Fibroblast of villous mesenchyme (primary cell): ENCODE measurements at regions not wholly inside any gene's neighbourhood (a gene's known extent, or its start where the extent isn't known, plus 50 kb on each side); places are given as distances from the start of the nearest gene placed in this dataset.

ENCODE experiments used
- DNase-seq: peaks from one replicate; pipeline ENCODE4 v3.0.0-alpha.2; 2010; ENCODE audit warnings: low read depth
- H3K4me3 ChIP-seq: 2 replicates; pipeline ENCODE4 v1.5.1; 2011; ENCODE audit warnings: low read depth, mild to moderate bottlenecking, low read length
- TF ChIP-seq, protein P1 (sequence below): IDR thresholded peaks from 2 replicates; pipeline ENCODE4 v1.5.1; 2012; ENCODE audit warnings: low read depth, mild to moderate bottlenecking, low read length; ENCODE audit not compliant: insufficient read depth

DNA sequence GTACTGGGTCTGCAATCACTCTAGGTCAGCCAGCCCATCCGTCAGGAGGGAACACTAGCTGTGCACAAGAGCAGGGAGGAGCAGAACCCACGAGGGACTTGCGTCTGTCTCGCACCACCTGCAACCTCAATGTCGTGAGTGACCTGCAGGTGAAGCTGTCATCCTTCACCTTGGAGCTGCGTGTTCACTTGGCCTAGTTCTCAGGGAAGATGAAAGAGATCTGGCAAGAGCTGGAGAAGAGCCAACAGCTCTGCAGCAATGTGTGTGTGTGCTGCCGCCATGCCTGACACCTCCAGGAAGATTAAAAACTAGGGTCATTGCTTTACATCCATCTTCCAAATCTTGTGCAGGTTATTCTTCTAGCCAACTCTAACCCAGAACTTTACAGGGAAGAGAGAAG is 117.6 kb upstream of the MRI1 start:
- DNase-seq, result no peak
- TF ChIP-seq, protein P1, sequence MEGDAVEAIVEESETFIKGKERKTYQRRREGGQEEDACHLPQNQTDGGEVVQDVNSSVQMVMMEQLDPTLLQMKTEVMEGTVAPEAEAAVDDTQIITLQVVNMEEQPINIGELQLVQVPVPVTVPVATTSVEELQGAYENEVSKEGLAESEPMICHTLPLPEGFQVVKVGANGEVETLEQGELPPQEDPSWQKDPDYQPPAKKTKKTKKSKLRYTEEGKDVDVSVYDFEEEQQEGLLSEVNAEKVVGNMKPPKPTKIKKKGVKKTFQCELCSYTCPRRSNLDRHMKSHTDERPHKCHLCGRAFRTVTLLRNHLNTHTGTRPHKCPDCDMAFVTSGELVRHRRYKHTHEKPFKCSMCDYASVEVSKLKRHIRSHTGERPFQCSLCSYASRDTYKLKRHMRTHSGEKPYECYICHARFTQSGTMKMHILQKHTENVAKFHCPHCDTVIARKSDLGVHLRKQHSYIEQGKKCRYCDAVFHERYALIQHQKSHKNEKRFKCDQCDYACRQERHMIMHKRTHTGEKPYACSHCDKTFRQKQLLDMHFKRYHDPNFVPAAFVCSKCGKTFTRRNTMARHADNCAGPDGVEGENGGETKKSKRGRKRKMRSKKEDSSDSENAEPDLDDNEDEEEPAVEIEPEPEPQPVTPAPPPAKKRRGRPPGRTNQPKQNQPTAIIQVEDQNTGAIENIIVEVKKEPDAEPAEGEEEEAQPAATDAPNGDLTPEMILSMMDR, result no peak
- no peak overlapping the region for H3K4me3 ChIP-seq

- H3K4me3 ChIP-seq, result no peak overlapping the region
- TF ChIP-seq, protein P1, result no peak
- DNase-seq, result no peak
These were observed 119.7 kb upstream of the MRI1 start for GRCh38 chr19:13644645-13645044.

DNA sequence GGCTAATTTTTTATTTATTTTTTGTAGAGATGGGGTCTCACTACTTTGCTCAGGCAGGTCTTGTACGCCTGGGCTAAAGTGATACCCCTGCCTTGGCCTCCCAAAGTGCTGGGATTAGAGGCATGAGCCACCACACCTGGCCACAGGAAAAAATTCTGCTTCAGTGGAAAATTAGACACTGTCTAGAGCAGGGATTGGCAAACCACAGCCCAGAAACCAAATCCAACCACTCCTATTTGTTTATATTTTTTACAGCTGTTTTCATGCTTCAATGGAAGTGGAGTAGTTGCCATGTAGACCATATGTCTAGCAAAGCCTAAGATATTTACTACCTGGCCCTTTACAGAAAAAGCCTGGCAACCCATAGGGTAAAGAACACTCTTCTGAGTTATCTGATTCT is 123.7 kb upstream of the MRI1 start:
- DNase-seq, result no peak
- TF ChIP-seq, protein P1, result no peak
- no peak overlapping the region for H3K4me3 ChIP-seq

DNA sequence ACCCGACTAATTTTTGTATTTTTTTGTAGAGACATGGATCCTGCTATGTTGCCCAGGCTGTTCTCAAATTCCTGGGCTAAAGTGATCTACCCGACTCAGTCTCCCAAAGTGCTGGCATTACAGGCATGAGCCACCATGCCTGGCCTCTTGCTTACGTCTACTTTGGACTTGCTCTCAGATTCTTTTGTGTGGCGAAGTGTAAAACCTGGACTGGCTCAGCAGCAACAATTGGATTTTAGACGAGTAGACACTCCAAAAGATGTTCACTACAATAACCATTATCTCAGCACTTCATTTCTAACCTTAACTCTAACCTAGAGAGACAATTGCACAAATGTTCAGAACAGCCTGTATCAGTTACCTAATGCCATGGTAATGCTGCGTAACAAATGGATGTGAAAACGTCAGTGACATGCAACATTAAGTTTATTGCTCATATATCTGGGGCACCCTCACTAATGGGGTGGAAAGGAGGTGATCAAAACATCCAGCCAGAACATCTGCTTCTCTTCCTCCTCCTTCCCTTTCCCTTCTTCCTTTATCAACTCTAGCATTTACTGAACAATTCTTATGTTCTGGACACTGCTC is 124.9 kb upstream of the MRI1 start:
- DNase-seq, result no peak
- TF ChIP-seq, protein P1, result no peak
- H3K4me3 ChIP-seq, result no peak overlapping the region

DNA sequence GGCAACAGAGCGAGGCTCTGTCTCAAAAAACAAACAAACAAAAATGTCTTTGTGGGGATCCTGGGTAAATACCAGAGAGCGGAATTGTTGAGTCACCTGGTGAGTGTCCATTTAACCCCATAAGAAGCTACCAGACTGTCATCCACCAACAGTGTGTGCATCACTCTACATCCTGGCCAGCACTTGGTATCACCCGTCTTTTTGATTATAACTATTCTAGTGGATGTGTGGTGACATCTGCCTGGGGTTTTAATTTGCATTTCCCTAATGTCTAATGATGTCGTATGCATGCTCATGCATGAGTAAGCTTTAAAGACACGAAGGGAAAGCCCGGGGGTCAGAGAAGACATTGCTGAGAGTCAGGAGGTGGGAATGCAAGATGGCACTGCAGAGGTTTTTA is 126.7 kb upstream of the MRI1 start:
- DNase-seq, result no peak
- H3K4me3 ChIP-seq, result no peak overlapping the region
- TF ChIP-seq, protein P1, result no peak

GRCh38 chr19:13634658-13635057 is 128.4 kb upstream of the CACNA1A start:
- no peak overlapping the region for H3K4me3 ChIP-seq
- no peak for DNase-seq
- TF ChIP-seq, protein P1, result no peak

DNA sequence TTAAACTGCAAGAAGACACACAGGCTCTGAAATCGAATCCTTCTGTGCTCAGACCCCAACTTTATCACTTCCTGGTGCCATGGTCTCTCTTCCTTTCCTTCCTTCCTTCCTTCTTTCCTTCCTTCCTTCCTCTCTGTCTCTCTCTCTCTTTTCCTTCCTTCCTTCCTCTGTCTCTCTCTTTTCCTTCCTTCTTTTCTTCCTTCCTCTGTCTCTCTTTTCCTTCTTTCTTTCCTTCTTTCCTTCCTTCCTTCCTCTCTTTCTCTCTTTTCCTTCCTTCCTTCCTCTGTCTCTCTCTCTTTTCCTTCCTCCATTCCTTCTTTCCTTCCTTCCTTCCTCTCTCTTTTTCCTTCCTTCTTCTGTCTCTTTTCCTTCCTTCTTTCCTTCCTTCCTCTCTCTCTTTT is 127.2 kb upstream of the CACNA1A start:
- no peak for DNase-seq
- TF ChIP-seq, protein P1, result no peak
- H3K4me3 ChIP-seq, result no peak overlapping the region
